ENCODE measurements at regions not wholly inside any gene's neighbourhood (a gene's known extent, or its start where the extent isn't known, plus 50 kb on each side); places are given as distances from the start of the nearest gene placed in this dataset.

GRCh38 chr5:14041528-14042192, 97.2 kb upstream of the DNAH5 start:
- no peak for TF ChIP-seq POLR2A (IDR thresholded peaks at IDR 0.05)
- TF ChIP-seq CTCF (IDR thresholded peaks at IDR 0.05) = no peak

All from right lobe of liver (tissue), 4 donors.